PFSK-1 (cell line): ENCODE measurements at regions not wholly inside any gene's neighbourhood (a gene's known extent, or its start where the extent isn't known, plus 50 kb on each side); places are given as distances from the start of the nearest gene placed in this dataset.

Experiments
- FOXP2 ChIP-seq: optimal IDR thresholded peaks from 2 replicates; pipeline ENCODE3; 2011; ENCODE audit warnings: borderline replicate concordance, control low read depth, inconsistent platforms; ENCODE audit not compliant: insufficient read depth; ENCODE audit errors: extremely low read length, extremely low read depth
- POLR2AphosphoS5 ChIP-seq: IDR thresholded peaks from 2 replicates; pipeline ENCODE4 v1.6.1; 2012; ENCODE audit warnings: low read depth, mild to moderate bottlenecking, control low read depth, low read length, moderate library complexity
- SIN3A ChIP-seq: IDR thresholded peaks from 2 replicates; pipeline ENCODE4 v1.6.1; 2012; ENCODE audit warnings: mild to moderate bottlenecking, low read length, moderate library complexity, borderline replicate concordance; ENCODE audit not compliant: insufficient read depth
- TAF1 ChIP-seq: IDR thresholded peaks from 2 replicates; pipeline ENCODE4 v1.6.1; 2012; ENCODE audit warnings: low read length, control low read depth, borderline replicate concordance; ENCODE audit not compliant: insufficient read depth
- TF ChIP-seq, protein P1 (sequence below), 2 experiments: IDR thresholded peaks; 2 replicates each; pipeline versions ENCODE4 v1.6.1 to v1.8.0; 2011 to 2012; ENCODE audit warnings: low read depth in 2 of 2, low read length in 2 of 2, control low read depth in 1 of 2, inconsistent platforms in 1 of 2, mild to moderate bottlenecking in 1 of 2, moderate library complexity in 1 of 2; ENCODE audit not compliant: insufficient read depth in 1 of 2

DNA sequence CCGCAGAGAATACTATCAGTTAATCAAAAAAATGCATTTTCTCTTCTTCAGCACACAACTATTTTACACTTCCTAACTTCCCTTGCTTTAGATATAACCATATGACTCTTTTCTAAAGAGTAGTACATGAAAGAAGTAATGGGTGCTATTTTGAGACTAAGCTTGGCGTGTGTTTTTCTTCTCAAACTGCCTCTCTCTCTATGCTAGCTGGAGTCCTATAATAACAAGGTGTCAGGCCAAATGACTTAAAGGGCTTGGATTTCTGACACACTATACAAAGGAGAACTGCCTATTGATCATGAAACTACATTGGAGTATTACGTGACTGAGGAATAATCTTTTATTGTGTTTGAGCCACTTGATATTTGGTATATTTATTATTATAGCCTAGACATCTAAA, 1330.1 kb upstream of the SPRY2 start:
- TF ChIP-seq, protein P1, sequence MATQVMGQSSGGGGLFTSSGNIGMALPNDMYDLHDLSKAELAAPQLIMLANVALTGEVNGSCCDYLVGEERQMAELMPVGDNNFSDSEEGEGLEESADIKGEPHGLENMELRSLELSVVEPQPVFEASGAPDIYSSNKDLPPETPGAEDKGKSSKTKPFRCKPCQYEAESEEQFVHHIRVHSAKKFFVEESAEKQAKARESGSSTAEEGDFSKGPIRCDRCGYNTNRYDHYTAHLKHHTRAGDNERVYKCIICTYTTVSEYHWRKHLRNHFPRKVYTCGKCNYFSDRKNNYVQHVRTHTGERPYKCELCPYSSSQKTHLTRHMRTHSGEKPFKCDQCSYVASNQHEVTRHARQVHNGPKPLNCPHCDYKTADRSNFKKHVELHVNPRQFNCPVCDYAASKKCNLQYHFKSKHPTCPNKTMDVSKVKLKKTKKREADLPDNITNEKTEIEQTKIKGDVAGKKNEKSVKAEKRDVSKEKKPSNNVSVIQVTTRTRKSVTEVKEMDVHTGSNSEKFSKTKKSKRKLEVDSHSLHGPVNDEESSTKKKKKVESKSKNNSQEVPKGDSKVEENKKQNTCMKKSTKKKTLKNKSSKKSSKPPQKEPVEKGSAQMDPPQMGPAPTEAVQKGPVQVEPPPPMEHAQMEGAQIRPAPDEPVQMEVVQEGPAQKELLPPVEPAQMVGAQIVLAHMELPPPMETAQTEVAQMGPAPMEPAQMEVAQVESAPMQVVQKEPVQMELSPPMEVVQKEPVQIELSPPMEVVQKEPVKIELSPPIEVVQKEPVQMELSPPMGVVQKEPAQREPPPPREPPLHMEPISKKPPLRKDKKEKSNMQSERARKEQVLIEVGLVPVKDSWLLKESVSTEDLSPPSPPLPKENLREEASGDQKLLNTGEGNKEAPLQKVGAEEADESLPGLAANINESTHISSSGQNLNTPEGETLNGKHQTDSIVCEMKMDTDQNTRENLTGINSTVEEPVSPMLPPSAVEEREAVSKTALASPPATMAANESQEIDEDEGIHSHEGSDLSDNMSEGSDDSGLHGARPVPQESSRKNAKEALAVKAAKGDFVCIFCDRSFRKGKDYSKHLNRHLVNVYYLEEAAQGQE (IDR thresholded peaks at IDR 0.05; ENCODE audit: insufficient read depth in 1 of 2, low read depth in 2 of 2, low read length in 2 of 2): no peak
- TF ChIP-seq SIN3A (no peak), TAF1 (no peak), POLR2AphosphoS5 (no peak), FOXP2 (no peak)
